WTC11 (cell line): ENCODE measurements at regions not wholly inside any gene's neighbourhood (a gene's known extent, or its start where the extent isn't known, plus 50 kb on each side); places are given as distances from the start of the nearest gene placed in this dataset.
A peak's percentile ranks its signal among the peaks of the same experiment; 100 is the strongest.

Experiments
- ATAC-seq: fragments of 200-7000 bp; cut with Tn5 transposase; 2 replicates; pipeline ENCODE4 v1.10.0; 2021; ENCODE audit warnings: mild to moderate bottlenecking, moderate library complexity
- CTCF ChIA-PET: fragments of 300-600 bp; sonication (Branson Sonifier 250); formaldehyde crosslinking; loops from one replicate; lab custom pipeline; 2021; ENCODE audit warnings: antibody characterized with exemption; lab: Charles Lee
- POLR2A ChIA-PET: fragments of 350-600 bp; sonication (Branson Sonifier 250); formaldehyde crosslinking; loops from one replicate; lab custom pipeline; 2021; ENCODE audit warnings: antibody characterized with exemption; lab: Charles Lee
- DNase-seq: peaks from one replicate; pipeline ENCODE4 v3.0.0; 2021; ENCODE audit warnings: low spot score
- H3K27ac Mint-ChIP-seq: 2 replicates; pipeline ENCODE4 v1.8.0; 2021; ENCODE audit warnings: mixed read lengths
- H3K27me3 Mint-ChIP-seq: 2 replicates; pipeline ENCODE4 v1.8.0; 2021; ENCODE audit warnings: low read depth, mild to moderate bottlenecking, moderate library complexity, mixed read lengths
- H3K36me3 Mint-ChIP-seq: 2 replicates; pipeline ENCODE4 v1.8.0; 2021; ENCODE audit warnings: mixed read lengths
- H3K4me1 Mint-ChIP-seq: 2 replicates; pipeline ENCODE4 v1.8.0; 2022; ENCODE audit warnings: mixed read lengths
- H3K4me3 Mint-ChIP-seq: 2 replicates; pipeline ENCODE4 v1.8.0; 2021; ENCODE audit warnings: mild to moderate bottlenecking, moderate library complexity, mixed read lengths
- H3K9me3 Mint-ChIP-seq: 2 replicates; pipeline ENCODE4 v1.8.0; 2021; ENCODE audit warnings: mixed read lengths
- CBFB ChIP-seq: sonication (generic); formaldehyde crosslinking; IDR thresholded peaks from 2 replicates; pipeline ENCODE4 v1.8.1; 2022; ENCODE audit warnings: mild to moderate bottlenecking, low read depth, missing genetic modification reagents
- CREM ChIP-seq: sonication (generic); formaldehyde crosslinking; IDR thresholded peaks from 2 replicates; pipeline ENCODE4 v1.8.1; 2022; ENCODE audit warnings: mild to moderate bottlenecking, missing genetic modification reagents, moderate library complexity
- ESRRA ChIP-seq: sonication (generic); formaldehyde crosslinking; IDR thresholded peaks from 2 replicates; pipeline ENCODE4 v1.8.1; 2022; ENCODE audit warnings: mild to moderate bottlenecking, missing genetic modification reagents, borderline replicate concordance
- FOXK1 ChIP-seq: sonication (generic); formaldehyde crosslinking; IDR thresholded peaks from 2 replicates; pipeline ENCODE4 v1.8.0; 2022; ENCODE audit warnings: mild to moderate bottlenecking, moderate library complexity, missing genetic modification reagents
- HMGA2 ChIP-seq: fragments of 250-450 bp; sonication (Bioruptor Pico); IDR thresholded peaks from 2 replicates; pipeline ENCODE4 v1.4.0; 2021; ENCODE audit warnings: mild to moderate bottlenecking, moderate library complexity
- IRF2 ChIP-seq: sonication (generic); formaldehyde crosslinking; IDR thresholded peaks from 2 replicates; pipeline ENCODE4 v1.8.0; 2022; ENCODE audit warnings: low read depth, missing genetic modification reagents, borderline replicate concordance
- NFATC4 ChIP-seq: fragments of 250-450 bp; sonication (Bioruptor Pico); IDR thresholded peaks from 2 replicates; pipeline ENCODE4 v1.9.0; 2021; ENCODE audit warnings: mild to moderate bottlenecking
- NR1H2 ChIP-seq: sonication (generic); formaldehyde crosslinking; IDR thresholded peaks from 2 replicates; pipeline ENCODE4 v1.9.0; 2021; ENCODE audit warnings: mild to moderate bottlenecking, moderate library complexity, missing genetic modification reagents
- NR3C1 ChIP-seq: sonication (generic); formaldehyde crosslinking; conservative IDR thresholded peaks from 2 replicates; pipeline ENCODE4 v1.8.1; 2023; ENCODE audit warnings: low read depth, mild to moderate bottlenecking, missing genetic modification reagents
- PRRX2 ChIP-seq: fragments of 250-450 bp; sonication (Bioruptor Pico); IDR thresholded peaks from 2 replicates; pipeline ENCODE4 v1.8.0; 2021; ENCODE audit warnings: mild to moderate bottlenecking
- ZNF219 ChIP-seq: sonication (generic); formaldehyde crosslinking; IDR thresholded peaks from 2 replicates; pipeline ENCODE4 v1.8.0; 2023; ENCODE audit warnings: missing genetic modification reagents, mild to moderate bottlenecking, borderline replicate concordance
- ZNF232 ChIP-seq: sonication (generic); formaldehyde crosslinking; IDR thresholded peaks from 2 replicates; pipeline ENCODE4 v1.8.0; 2022; ENCODE audit warnings: mild to moderate bottlenecking, missing genetic modification reagents
- ZNF317 ChIP-seq: sonication (generic); formaldehyde crosslinking; IDR thresholded peaks from 2 replicates; pipeline ENCODE4 v1.8.1; 2023; ENCODE audit warnings: low read depth, mild to moderate bottlenecking, moderate library complexity, missing genetic modification reagents, borderline replicate concordance
- TF ChIP-seq, protein P1 (sequence below): fragments of 250-450 bp; sonication (Bioruptor Pico); conservative IDR thresholded peaks from 2 replicates; pipeline ENCODE4 v1.9.0; 2021; ENCODE audit warnings: mild to moderate bottlenecking
- TF ChIP-seq, protein P2 (sequence below): sonication (generic); formaldehyde crosslinking; IDR thresholded peaks from 2 replicates; pipeline ENCODE4 v1.8.1; 2023; ENCODE audit warnings: mild to moderate bottlenecking, missing genetic modification reagents, borderline replicate concordance
- TF ChIP-seq, protein P3 (sequence below): sonication (generic); formaldehyde crosslinking; IDR thresholded peaks from 2 replicates; pipeline ENCODE4 v1.8.1; 2023; ENCODE audit warnings: mild to moderate bottlenecking, missing genetic modification reagents, moderate library complexity
- TF ChIP-seq, protein P4 (sequence below): fragments of 250-450 bp; sonication (Bioruptor Pico); IDR thresholded peaks from 2 replicates; pipeline ENCODE4 v1.8.0; 2021; ENCODE audit warnings: mild to moderate bottlenecking

DNA sequence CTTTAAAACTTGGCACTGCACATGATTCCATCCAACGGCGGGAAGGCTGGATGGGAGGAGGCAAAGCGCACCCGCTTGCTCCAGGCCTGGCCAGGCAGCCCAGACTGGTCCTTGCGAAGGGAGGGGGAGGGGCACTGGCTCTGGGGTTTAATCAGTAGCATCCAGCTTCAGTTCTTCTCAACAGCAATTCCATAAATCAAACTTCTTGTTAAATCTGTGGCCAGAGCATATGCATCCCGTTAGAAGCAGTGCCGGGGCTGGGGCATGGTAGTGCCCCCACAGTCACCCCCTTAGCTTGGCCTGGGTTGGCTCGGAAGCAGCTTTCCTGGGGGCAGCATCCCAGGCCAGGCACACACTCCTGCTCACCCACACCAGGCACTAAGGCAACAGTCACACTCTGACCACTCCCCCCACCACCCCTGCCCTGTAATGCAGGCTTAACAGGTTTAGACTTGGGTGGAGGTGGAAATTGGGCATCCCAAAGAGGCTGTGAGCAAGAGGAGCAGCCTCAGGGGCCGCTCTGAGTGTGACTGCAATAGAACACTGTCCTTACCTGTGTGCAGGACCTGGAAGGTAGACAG, 94.1 kb upstream of the CASZ1 start:
- ATAC-seq (no peak), DNase-seq (no peak)
- ChIA-PET POLR2A (no interaction called here), CTCF (interaction anchor here (0.6 to 3.5 kb wide), 10 partner anchors 7 to 383 kb away, joined by 3 to 18 read pairs (median 7); no protein-coding TSS in a partner anchor)
- TF ChIP-seq, protein P1, sequence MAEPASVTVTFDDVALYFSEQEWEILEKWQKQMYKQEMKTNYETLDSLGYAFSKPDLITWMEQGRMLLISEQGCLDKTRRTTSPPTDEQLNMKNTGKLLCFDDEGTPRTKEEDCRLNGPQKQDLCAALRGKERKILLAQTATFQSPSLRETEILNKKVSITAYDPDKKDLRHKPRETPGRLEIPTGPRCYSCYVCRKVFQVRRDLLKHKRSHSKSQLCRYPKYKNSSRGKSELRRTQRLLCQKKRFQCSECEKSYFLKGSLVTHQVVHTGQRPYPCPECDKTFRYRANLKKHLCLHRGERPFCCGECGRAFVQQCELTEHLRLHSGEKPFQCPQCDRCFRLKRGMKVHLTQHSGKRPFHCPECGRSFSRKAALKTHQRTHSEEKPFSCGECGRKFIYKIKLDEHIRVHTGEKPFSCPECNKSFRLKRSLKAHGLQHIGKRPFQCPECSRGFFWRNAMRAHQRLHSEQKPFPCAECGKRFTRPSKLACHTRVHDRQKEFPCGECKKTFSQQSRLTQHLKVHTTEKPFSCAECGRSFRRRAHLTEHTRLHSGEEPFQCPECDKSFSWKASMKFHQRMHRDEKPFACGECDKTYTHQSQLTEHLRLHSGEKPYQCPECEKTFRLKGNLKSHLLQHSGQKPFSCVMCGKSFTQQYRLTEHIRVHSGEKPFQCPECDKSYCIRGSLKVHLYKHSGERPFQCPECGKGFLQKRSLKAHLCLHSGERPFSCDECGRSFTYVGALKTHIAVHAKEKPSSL: no peak
- no peak for TF ChIP-seq ZNF317 (CRISPR knock-in tag)
- no peak for TF ChIP-seq CREM (CRISPR knock-in tag)
- TF ChIP-seq ZNF232 (CRISPR knock-in tag): no peak
- no peak for TF ChIP-seq CBFB (CRISPR knock-in tag)
- TF ChIP-seq ZNF219: no peak
- TF ChIP-seq ESRRA (CRISPR knock-in tag): no peak
- no peak for TF ChIP-seq FOXK1 (CRISPR knock-in tag)
- TF ChIP-seq, protein P2, sequence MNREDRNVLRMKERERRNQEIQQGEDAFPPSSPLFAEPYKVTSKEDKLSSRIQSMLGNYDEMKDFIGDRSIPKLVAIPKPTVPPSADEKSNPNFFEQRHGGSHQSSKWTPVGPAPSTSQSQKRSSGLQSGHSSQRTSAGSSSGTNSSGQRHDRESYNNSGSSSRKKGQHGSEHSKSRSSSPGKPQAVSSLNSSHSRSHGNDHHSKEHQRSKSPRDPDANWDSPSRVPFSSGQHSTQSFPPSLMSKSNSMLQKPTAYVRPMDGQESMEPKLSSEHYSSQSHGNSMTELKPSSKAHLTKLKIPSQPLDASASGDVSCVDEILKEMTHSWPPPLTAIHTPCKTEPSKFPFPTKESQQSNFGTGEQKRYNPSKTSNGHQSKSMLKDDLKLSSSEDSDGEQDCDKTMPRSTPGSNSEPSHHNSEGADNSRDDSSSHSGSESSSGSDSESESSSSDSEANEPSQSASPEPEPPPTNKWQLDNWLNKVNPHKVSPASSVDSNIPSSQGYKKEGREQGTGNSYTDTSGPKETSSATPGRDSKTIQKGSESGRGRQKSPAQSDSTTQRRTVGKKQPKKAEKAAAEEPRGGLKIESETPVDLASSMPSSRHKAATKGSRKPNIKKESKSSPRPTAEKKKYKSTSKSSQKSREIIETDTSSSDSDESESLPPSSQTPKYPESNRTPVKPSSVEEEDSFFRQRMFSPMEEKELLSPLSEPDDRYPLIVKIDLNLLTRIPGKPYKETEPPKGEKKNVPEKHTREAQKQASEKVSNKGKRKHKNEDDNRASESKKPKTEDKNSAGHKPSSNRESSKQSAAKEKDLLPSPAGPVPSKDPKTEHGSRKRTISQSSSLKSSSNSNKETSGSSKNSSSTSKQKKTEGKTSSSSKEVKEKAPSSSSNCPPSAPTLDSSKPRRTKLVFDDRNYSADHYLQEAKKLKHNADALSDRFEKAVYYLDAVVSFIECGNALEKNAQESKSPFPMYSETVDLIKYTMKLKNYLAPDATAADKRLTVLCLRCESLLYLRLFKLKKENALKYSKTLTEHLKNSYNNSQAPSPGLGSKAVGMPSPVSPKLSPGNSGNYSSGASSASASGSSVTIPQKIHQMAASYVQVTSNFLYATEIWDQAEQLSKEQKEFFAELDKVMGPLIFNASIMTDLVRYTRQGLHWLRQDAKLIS (CRISPR knock-in tag): no peak
- no peak for TF ChIP-seq NR1H2
- TF ChIP-seq, protein P3, sequence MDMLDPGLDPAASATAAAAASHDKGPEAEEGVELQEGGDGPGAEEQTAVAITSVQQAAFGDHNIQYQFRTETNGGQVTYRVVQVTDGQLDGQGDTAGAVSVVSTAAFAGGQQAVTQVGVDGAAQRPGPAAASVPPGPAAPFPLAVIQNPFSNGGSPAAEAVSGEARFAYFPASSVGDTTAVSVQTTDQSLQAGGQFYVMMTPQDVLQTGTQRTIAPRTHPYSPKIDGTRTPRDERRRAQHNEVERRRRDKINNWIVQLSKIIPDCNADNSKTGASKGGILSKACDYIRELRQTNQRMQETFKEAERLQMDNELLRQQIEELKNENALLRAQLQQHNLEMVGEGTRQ (CRISPR knock-in tag): no peak
- H3K9me3 Mint-ChIP-seq: no peaks in the 10 kb centered on the region
- H3K36me3 Mint-ChIP-seq: no peaks in the 10 kb centered on the region
- H3K27me3 Mint-ChIP-seq: peaks cover 21% of the 10 kb centered on the region
- H3K27ac Mint-ChIP-seq: no peak overlapping the region
- H3K4me3 Mint-ChIP-seq: no peak overlapping the region; the same call in 1 of the 2 replicates
- peaks cover 17% of the 10 kb centered on the region for H3K4me1 Mint-ChIP-seq

DNA sequence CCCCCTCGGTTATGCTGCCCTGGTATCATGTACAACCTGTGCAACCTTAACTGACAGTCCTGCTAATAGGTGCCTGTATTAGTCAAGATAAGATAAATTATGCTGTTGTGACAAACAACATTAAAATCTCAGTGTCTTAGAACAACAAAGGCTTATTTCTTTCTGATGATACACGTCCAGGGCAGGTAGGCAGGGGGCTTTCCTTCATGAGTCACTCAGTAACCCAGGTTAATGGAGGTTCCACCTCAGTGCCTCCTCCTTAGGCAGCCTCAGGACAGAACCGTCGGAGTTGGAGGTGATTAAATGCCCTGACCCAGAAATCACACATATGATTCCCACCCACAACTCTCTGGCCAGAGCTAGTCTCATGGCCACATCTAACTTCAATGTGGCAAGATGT, 94.6 kb upstream of the CASZ1 start:
- TF ChIP-seq PRRX2 (no peak), IRF2 (CRISPR knock-in tag) (no peak), NFATC4 (CRISPR knock-in tag) (no peak), NR3C1 (CRISPR knock-in tag) (no peak), ZNF232 (CRISPR knock-in tag) (no peak), HMGA2 (no peak), ESRRA (CRISPR knock-in tag) (no peak)
- TF ChIP-seq, protein P4, sequence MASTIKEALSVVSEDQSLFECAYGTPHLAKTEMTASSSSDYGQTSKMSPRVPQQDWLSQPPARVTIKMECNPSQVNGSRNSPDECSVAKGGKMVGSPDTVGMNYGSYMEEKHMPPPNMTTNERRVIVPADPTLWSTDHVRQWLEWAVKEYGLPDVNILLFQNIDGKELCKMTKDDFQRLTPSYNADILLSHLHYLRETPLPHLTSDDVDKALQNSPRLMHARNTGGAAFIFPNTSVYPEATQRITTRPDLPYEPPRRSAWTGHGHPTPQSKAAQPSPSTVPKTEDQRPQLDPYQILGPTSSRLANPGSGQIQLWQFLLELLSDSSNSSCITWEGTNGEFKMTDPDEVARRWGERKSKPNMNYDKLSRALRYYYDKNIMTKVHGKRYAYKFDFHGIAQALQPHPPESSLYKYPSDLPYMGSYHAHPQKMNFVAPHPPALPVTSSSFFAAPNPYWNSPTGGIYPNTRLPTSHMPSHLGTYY: no peak
- TF ChIP-seq, all 79 proteins: peak for 0
- Mint-ChIP-seq H3K36me3 (no peaks in the 10 kb centered on the region), H3K27me3 (peaks cover 21% of the 10 kb centered on the region), H3K27ac (0 out of 2 replicates have a peak overlapping the region, but pooled peaks have one; percentile 1), H3K9me3 (no peaks in the 10 kb centered on the region), H3K4me3 (no peak overlapping the region), H3K4me1 (peaks cover 17% of the 10 kb centered on the region)
- ChIA-PET POLR2A (no interaction called here), CTCF (interaction anchor here (0.6 to 2.2 kb wide), 2 partner anchors 189 to 384 kb away, joined by 3 to 9 read pairs; no protein-coding TSS in a partner anchor)
- ATAC-seq: no peak
- no peak for DNase-seq
